Erythroblast (primary cell): ENCODE measurements at regions not wholly inside any gene's neighbourhood (a gene's known extent, or its start where the extent isn't known, plus 50 kb on each side); places are given as distances from the start of the nearest gene placed in this dataset.

Source experiments
- GATA1 ChIP-seq: IDR thresholded peaks from 2 replicates; pipeline ENCODE4 v1.6.1; 2011; ENCODE audit warnings: low read depth, mild to moderate bottlenecking, control low read depth, low read length, moderate library complexity
- POLR2A ChIP-seq: IDR thresholded peaks from 2 replicates; pipeline ENCODE4 v1.6.1; 2011; ENCODE audit warnings: mild to moderate bottlenecking, low read length

DNA sequence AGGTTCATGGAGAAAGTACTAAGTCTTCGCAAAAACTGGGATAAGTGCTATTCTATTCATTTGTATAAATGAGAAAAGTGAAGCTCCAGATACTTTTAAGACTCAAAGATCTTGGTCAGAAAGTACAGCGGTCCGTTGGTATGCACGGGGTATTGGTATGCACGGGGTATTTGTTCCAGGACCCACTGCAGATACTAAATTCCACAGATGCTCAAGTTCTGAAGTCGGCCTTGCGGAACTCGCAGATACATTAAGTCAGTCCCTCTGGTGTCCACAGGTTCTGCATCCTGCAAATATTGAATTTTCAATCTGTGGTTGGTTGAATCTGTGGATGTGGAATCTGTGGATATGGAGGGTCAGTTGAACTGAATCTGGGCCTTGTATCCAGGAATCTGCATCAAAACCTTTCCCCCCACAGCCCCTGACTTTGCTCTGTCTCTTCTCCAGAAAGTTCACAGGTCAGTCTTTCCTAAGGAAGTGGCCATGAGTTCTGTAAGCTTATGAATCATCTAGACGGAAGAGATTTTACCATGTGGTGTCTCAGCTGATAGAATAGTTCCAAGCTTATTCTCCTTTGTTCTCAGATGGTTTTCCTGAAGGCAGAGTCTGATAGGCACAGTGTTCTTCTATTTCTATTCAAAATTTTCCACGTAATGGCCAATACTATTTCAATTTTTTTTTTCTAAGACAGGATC, 274.7 kb downstream of the NEDD1 start:
- no peak for TF ChIP-seq POLR2A
- TF ChIP-seq GATA1: no peak
